Bronchial epithelial cell (primary cell): ENCODE measurements at regions not wholly inside any gene's neighbourhood (a gene's known extent, or its start where the extent isn't known, plus 50 kb on each side); places are given as distances from the start of the nearest gene placed in this dataset.

Experiments
- DNase-seq: peaks from one replicate; pipeline ENCODE4 v3.0.0-alpha.2; 2010; ENCODE audit warnings: low read depth
- FAIRE-seq: peaks from 2 replicates; lab custom pipeline; 2011; peaks lifted over from hg19 to GRCh38; lab: Jason Lieb, UNC
- H3K27me3 ChIP-seq: 2 replicates; pipeline ENCODE4 v1.5.1; 2011; ENCODE audit warnings: low read length; ENCODE audit not compliant: control insufficient read depth, insufficient read depth
- H3K36me3 ChIP-seq: 2 replicates; pipeline ENCODE4 v1.5.1; 2011; ENCODE audit warnings: low read length; ENCODE audit not compliant: control insufficient read depth, insufficient read depth
- H3K4me3 ChIP-seq: 2 replicates; pipeline ENCODE4 v1.5.1; 2011; ENCODE audit warnings: mild to moderate bottlenecking, low read depth, low read length, control low read depth
- TF ChIP-seq, protein P1 (sequence below): IDR thresholded peaks from 2 replicates; pipeline ENCODE4 v1.5.1; 2011; ENCODE audit warnings: mild to moderate bottlenecking, moderate library complexity, low read length, control low read depth, inconsistent platforms; ENCODE audit not compliant: insufficient read depth, severe bottlenecking

DNA sequence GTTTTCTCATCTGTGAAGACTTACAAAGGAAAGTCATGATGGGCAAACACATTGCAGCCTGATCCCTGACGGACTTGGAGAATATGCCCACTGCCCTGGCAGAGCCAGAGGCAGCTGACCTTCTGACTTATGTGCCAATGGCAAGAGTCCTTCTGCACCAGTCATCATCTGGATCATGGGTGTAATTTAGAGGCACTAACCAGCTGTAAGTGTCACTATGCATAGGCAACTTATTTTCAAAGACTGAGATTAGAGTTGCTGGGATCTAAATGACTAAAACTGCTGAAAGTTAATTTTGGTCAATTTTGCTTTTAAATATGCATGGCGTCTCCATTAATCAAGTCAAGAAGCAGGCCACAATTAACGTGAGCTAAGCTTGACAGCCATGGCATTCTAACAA lies 261.2 kb downstream of the BCL11A start:
- FAIRE-seq (no peak), DNase-seq (no peak)
- Histone ChIP-seq H3K4me3 (no peak overlapping the region), H3K27me3 (no peaks in the 10 kb centered on the region), H3K36me3 (no peaks in the 10 kb centered on the region)
- TF ChIP-seq, protein P1, sequence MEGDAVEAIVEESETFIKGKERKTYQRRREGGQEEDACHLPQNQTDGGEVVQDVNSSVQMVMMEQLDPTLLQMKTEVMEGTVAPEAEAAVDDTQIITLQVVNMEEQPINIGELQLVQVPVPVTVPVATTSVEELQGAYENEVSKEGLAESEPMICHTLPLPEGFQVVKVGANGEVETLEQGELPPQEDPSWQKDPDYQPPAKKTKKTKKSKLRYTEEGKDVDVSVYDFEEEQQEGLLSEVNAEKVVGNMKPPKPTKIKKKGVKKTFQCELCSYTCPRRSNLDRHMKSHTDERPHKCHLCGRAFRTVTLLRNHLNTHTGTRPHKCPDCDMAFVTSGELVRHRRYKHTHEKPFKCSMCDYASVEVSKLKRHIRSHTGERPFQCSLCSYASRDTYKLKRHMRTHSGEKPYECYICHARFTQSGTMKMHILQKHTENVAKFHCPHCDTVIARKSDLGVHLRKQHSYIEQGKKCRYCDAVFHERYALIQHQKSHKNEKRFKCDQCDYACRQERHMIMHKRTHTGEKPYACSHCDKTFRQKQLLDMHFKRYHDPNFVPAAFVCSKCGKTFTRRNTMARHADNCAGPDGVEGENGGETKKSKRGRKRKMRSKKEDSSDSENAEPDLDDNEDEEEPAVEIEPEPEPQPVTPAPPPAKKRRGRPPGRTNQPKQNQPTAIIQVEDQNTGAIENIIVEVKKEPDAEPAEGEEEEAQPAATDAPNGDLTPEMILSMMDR, result no peak

DNA sequence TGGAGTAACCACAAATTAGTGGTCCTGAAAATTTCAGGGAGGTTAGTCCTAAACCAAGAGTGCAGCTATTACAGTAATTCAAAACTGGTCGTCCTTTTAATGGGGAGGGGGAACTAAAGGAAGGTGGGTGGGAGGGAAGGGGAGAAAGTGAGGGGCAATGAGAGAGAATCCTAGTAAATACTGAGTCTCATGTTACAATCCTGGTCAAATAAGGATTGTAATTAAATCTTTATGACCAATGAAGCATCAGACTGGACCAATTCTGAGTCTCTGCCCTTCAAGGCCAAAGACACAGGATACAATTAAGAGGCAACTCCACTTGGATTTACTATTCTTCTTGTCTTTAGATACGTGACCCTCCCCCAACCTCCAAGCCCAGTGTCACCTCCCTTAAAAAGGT lies 262.9 kb downstream of the BCL11A start:
- TF ChIP-seq, protein P1, result no peak
- no peak for FAIRE-seq
- Histone ChIP-seq H3K36me3 (no peaks in the 10 kb centered on the region), H3K4me3 (no peak overlapping the region), H3K27me3 (no peaks in the 10 kb centered on the region)
- DNase-seq, result no peak

DNA sequence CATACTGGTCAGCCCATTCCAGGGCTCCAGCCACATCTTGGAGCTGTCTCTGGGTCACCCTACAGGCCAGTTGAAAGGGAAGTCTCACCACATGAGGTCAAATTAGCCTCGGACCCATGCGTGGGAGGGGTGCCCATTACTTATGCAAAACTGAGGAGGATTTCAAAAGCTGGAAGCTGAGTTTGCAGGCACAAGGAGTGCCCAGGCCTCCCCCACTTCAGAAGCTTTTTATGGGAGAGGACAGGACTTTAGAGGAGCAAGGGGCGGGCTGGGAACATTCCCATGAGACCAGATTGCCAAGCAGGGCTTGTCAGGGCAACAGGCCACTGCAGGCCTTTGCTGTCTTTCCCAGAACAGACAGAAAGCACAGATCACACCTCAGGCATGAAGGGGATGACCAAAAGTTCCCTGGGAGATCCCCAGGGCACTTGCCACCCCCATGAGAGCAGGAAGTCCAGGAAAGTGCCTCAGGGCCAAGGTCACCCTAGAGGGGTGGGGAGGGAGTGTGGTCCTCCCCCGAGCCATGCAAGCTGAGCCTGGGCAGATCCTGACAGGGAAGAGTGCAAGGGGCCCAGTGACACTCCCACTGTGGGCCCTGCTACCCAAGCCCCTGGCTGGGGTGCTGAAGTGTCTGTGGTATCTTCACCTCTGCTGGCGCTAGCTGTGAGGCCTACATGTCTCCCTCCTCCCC lies 267.7 kb downstream of the BCL11A start:
- H3K36me3 ChIP-seq, result no peaks in the 10 kb centered on the region
- DNase-seq, result peak; percentile 81

DNA sequence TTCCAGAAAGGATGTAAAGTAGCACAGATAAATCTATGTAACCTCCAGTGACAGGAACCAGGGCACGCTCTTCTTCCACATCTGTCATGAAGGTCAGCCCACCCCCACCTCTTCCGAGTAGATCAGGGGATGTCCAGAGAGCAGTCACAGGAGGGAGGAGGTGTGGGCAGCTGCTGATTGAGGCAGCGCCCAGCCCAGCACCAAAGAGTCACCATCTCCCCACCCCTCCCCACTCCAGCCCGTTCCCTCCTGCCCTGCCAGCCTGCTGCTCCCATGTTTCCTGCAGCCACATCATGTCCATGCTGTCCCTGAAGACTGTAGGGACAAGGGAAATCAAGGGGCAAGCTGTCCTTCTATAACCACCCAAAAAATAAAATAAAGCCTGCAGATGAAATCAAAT lies 269.8 kb downstream of the BCL11A start:
- no peaks in the 10 kb centered on the region for H3K27me3 ChIP-seq
- FAIRE-seq (no peak), DNase-seq (no peak)
- TF ChIP-seq, protein P1, result no peak
- H3K4me3 ChIP-seq, result no peak overlapping the region
- H3K36me3 ChIP-seq, result no peaks in the 10 kb centered on the region

More for the DNA sequence above, 267.7 kb downstream of the BCL11A start:
- H3K4me3 ChIP-seq, result no peak overlapping the region
- no peaks in the 10 kb centered on the region for H3K27me3 ChIP-seq
- no peak for FAIRE-seq
- TF ChIP-seq, protein P1, result no peak

- H3K27me3 ChIP-seq, result no peaks in the 10 kb centered on the region
- TF ChIP-seq, protein P1, result no peak
These were observed 270.6 kb downstream of the BCL11A start for GRCh38 chr2:60282886-60283285.

GRCh38 chr2:60281730-60282129 lies 271.7 kb downstream of the BCL11A start:
- TF ChIP-seq, protein P1, result no peak
- no peaks in the 10 kb centered on the region for H3K27me3 ChIP-seq
- H3K36me3 ChIP-seq, result no peaks in the 10 kb centered on the region
- DNase-seq, result no peak
- H3K4me3 ChIP-seq, result no peak overlapping the region
- FAIRE-seq, result no peak

More at GRCh38 chr2:60282886-60283285, 270.6 kb downstream of the BCL11A start:
- DNase-seq, result no peak
- peak; percentile 77 for FAIRE-seq
- H3K4me3 ChIP-seq, result no peak overlapping the region
- no peaks in the 10 kb centered on the region for H3K36me3 ChIP-seq
